Right lobe of liver (tissue), 4 donors: ENCODE measurements at regions not wholly inside any gene's neighbourhood (a gene's known extent, or its start where the extent isn't known, plus 50 kb on each side); places are given as distances from the start of the nearest gene placed in this dataset.

Experiments
- CTCF ChIP-seq, 4 donors: fragments of 200-600 bp in 3 of 4; fragments of 450-650 bp in 1 of 4; IDR thresholded peaks; one replicate each; pipeline versions ENCODE4 v1.5.1 to v1.8.0; 2016 to 2022; ENCODE audit warnings: antibody characterized with exemption in 4 of 4, mild to moderate bottlenecking in 2 of 4
- POLR2A ChIP-seq: fragments of 450-650 bp; IDR thresholded peaks from one replicate; pipeline ENCODE4 v1.6.1; 2017; ENCODE audit warnings: antibody characterized with exemption, mild to moderate bottlenecking
- donor health status: DM: no; HTN: no; CAD: no.
- donor health status: DM: no; HTN: no; CAD: no.
- donor health status: DM: no; HTN: yes; CAD: no.

- no peak for TF ChIP-seq CTCF (IDR thresholded peaks at IDR 0.05)
- no peak for TF ChIP-seq POLR2A
These were observed 1521.9 kb downstream of the BRD1 start for GRCh38 chr22:48305726-48306235.
